ENCODE measurements at regions not wholly inside any gene's neighbourhood (a gene's known extent, or its start where the extent isn't known, plus 50 kb on each side); places are given as distances from the start of the nearest gene placed in this dataset.
"Not testable (repeated sequence)": the region's sequence is repeated elsewhere in the genome, so short reads cannot be mapped to it uniquely, and the experiment has no call there.

GRCh38 chr2:91659917-91660275 lies 2968.4 kb downstream of the RPIA start:
- not testable (repeated sequence) for DNase-seq

- not testable (repeated sequence) for DNase-seq
Observed at GRCh38 chr2:91667341-91667740, 2975.9 kb downstream of the RPIA start.

DNA sequence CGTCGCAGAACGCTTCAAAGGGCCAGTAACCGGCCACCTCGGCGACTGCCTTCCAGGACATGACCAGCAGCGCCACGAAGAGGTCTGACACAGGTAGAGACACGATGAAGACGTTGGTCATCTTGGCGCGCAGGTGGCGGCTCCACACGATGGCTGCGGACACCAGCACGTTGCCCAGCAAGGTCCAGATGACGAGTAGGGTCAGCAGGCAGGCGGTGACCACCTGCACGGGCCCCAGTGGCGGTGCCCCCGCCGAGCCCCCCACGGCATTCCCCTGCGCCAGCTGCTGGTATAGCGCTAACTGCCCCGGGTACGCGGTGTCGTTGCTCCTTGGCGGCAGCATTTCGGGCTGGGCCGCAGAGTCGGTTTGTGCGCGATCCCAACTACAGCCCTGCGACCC lies 2994.1 kb downstream of the RPIA start:
- DNase-seq: not testable (repeated sequence)

DNA sequence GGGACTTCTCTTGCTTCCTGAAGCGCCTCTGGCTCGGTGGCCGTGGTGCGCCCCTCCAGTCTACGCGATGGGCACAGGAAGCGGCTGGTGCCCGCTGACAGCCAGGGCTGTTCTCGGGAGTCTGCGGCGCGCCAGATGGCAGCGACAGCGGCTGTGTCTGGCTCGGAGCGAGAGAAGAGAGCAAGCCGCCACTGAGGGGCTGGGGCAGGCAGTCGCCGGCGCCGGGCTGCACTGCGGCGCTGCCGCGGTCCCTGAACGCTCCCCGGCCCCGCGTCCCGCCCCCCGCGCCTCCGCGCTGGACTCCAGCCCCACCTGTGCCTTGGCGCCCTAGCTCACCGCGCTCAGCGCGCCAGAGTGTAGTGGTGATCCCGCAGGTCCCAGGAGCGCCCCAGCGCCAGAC lies 2994.6 kb downstream of the RPIA start:
- DNase-seq: not testable (repeated sequence)
